Activated CD4-positive, alpha-beta T cell treated with anti-CD3 and anti-CD28 coated beads, Interleukin-2, Interleukin-4, amounts not matched to agents 100 ng/mL and 50 ng/mL, durations not matched to agents 16 hours and 8 hours (primary cell): ENCODE measurements at regions not wholly inside any gene's neighbourhood (a gene's known extent, or its start where the extent isn't known, plus 50 kb on each side); places are given as distances from the start of the nearest gene placed in this dataset.

Experiments used
- DNase-seq: peaks from one replicate; pipeline ENCODE4 v3.0.0-alpha.2; 2020; ENCODE audit warnings: low spot score

- no peak for DNase-seq
These were observed 608.4 kb downstream of the LRFN5 start for GRCh38 chr14:42214981-42215491.

GRCh38 chr14:42200957-42201356, 594.3 kb downstream of the LRFN5 start:
- no peak for DNase-seq

- DNase-seq: no peak
These were observed 591.3 kb downstream of the LRFN5 start for GRCh38 chr14:42198010-42198409.

GRCh38 chr14:42192738-42193653, 586.3 kb downstream of the LRFN5 start:
- no peak for DNase-seq

GRCh38 chr14:42190744-42191143, 584.1 kb downstream of the LRFN5 start:
- DNase-seq: no peak

- no peak for DNase-seq
These were observed 581.2 kb downstream of the LRFN5 start for GRCh38 chr14:42187846-42188245.

GRCh38 chr14:42185718-42186117, 579.0 kb downstream of the LRFN5 start:
- DNase-seq: no peak

- no peak for DNase-seq
These were observed 567.7 kb downstream of the LRFN5 start for GRCh38 chr14:42174357-42174756.

- DNase-seq: no peak
These were observed 566.5 kb downstream of the LRFN5 start for GRCh38 chr14:42173206-42173605.

- no peak for DNase-seq
These were observed 565.6 kb downstream of the LRFN5 start for GRCh38 chr14:42172304-42172703.

GRCh38 chr14:42163136-42163535, 556.5 kb downstream of the LRFN5 start:
- no peak for DNase-seq

- DNase-seq: no peak
These were observed 552.5 kb downstream of the LRFN5 start for GRCh38 chr14:42159138-42159537.

GRCh38 chr14:42149609-42150261, 543.1 kb downstream of the LRFN5 start:
- no peak for DNase-seq

GRCh38 chr14:42145766-42146165, 539.1 kb downstream of the LRFN5 start:
- no peak for DNase-seq

- no peak for DNase-seq
These were observed 536.4 kb downstream of the LRFN5 start for GRCh38 chr14:42143114-42143513.

- no peak for DNase-seq
These were observed 534.7 kb downstream of the LRFN5 start for GRCh38 chr14:42141328-42141727.

- no peak for DNase-seq
These were observed 534.2 kb downstream of the LRFN5 start for GRCh38 chr14:42140831-42141279.

- no peak for DNase-seq
These were observed 533.3 kb downstream of the LRFN5 start for GRCh38 chr14:42140001-42140400.

GRCh38 chr14:42138406-42138805, 531.7 kb downstream of the LRFN5 start:
- no peak for DNase-seq

- DNase-seq: no peak
These were observed 524.1 kb downstream of the LRFN5 start for GRCh38 chr14:42130815-42131214.

- DNase-seq: no peak
These were observed 516.9 kb downstream of the LRFN5 start for GRCh38 chr14:42123526-42123925.

- DNase-seq: no peak
These were observed 506.8 kb downstream of the LRFN5 start for GRCh38 chr14:42113358-42114069.
